Endothelial cell of umbilical vein (primary cell): ENCODE measurements at regions not wholly inside any gene's neighbourhood (a gene's known extent, or its start where the extent isn't known, plus 50 kb on each side); places are given as distances from the start of the nearest gene placed in this dataset.

Source experiments
- BruUV-seq: library from RNA; stranded (reverse); fragments of 400-500 nt; replicated peaks from 2 replicates; lab custom pipeline; 2021; lab: Mats Ljungman, UMichigan
- CTCF ChIA-PET: fragments of 300-600, 350-600 bp; sonication (Branson Sonifier 250); formaldehyde crosslinking; loops from one replicate; lab custom pipeline; 2021; ENCODE audit warnings: antibody characterized with exemption, inconsistent platforms; lab: Charles Lee
- POLR2A ChIA-PET: fragments of 300-600, 350-600 bp; sonication (Branson Sonifier 250); formaldehyde crosslinking; loops from one replicate; lab custom pipeline; 2021; ENCODE audit warnings: antibody characterized with exemption, inconsistent platforms; lab: Charles Lee
- DNase-seq: peaks from one replicate; pipeline ENCODE4 v3.0.0-alpha.2; 2011; ENCODE audit warnings: low read depth, low spot score
- FAIRE-seq: peaks from 2 replicates; lab custom pipeline; 2011; peaks lifted over from hg19 to GRCh38; lab: Jason Lieb, UNC
- H2AFZ ChIP-seq: 2 replicates; pipeline ENCODE4 v1.6.0; 2012; ENCODE audit warnings: low read depth, low read length, control low read depth, inconsistent platforms
- H3K27ac ChIP-seq: 2 replicates; pipeline ENCODE4 v1.5.1; 2011; ENCODE audit warnings: low read depth, mild to moderate bottlenecking, control low read depth, low read length, moderate library complexity; ENCODE audit not compliant: insufficient read depth
- H3K27me3 ChIP-seq, 2 experiments: 2 replicates each; pipeline versions ENCODE4 v1.6.0 to v1.6.1; 2011; ENCODE audit warnings: low read length in 2 of 2, mixed read lengths in 1 of 2; ENCODE audit not compliant: control insufficient read depth in 2 of 2, insufficient read depth in 2 of 2
- H3K36me3 ChIP-seq, 2 experiments: 2 replicates in 1 of 2; 3 replicates in 1 of 2; pipeline ENCODE4 v1.5.1; 2011; ENCODE audit warnings: low read length in 2 of 2, mild to moderate bottlenecking in 1 of 2, moderate library complexity in 1 of 2; ENCODE audit not compliant: control insufficient read depth in 2 of 2, insufficient read depth in 2 of 2; ENCODE audit errors: extremely low read depth in 1 of 2
- H3K4me1 ChIP-seq: 3 replicates; pipeline ENCODE4 v1.5.1; 2011; ENCODE audit warnings: mild to moderate bottlenecking, low read length; ENCODE audit not compliant: control insufficient read depth, insufficient read depth; ENCODE audit errors: extremely low read depth
- H3K4me2 ChIP-seq: 2 replicates; pipeline ENCODE4 v1.6.1; 2011; ENCODE audit warnings: low read length, control low read depth, mixed read lengths; ENCODE audit not compliant: insufficient read depth
- H3K4me3 ChIP-seq, 3 experiments: fragments of 200-600 bp in 1 of 3; sonication (generic), shearing (Covaris generic) in 1 of 3; replicated peaks in 1 of 3; 2 replicates each; pipeline ENCODE4 v1.5.1; 2011 to 2016; ENCODE audit warnings: control low read depth in 3 of 3, low read length in 3 of 3, mild to moderate bottlenecking in 2 of 3, inconsistent platforms in 1 of 3, low read depth in 1 of 3, moderate library complexity in 1 of 3; ENCODE audit not compliant: insufficient read depth in 1 of 3
- H3K79me2 ChIP-seq: 2 replicates; pipeline ENCODE4 v1.6.0; 2012; ENCODE audit warnings: low read length, inconsistent platforms; ENCODE audit not compliant: control insufficient read depth, insufficient read depth
- H3K9ac ChIP-seq: replicated peaks from 2 replicates; pipeline ENCODE3; 2011; ENCODE audit warnings: low read length, control low read depth; ENCODE audit not compliant: insufficient read depth; ENCODE audit errors: extremely low read depth
- H3K9me1 ChIP-seq: replicated peaks from 3 replicates; pipeline ENCODE4 v1.6.0; 2011; ENCODE audit warnings: mild to moderate bottlenecking, low read length; ENCODE audit not compliant: control insufficient read depth, insufficient read depth; ENCODE audit errors: extremely low read depth
- H3K9me3 ChIP-seq: replicated peaks from 2 replicates; pipeline ENCODE4 v1.5.1; 2012; ENCODE audit warnings: low read length, inconsistent platforms; ENCODE audit not compliant: control insufficient read depth, insufficient read depth
- H4K20me1 ChIP-seq: replicated peaks from 2 replicates; pipeline ENCODE3; 2011; ENCODE audit warnings: mild to moderate bottlenecking, low read length; ENCODE audit not compliant: control insufficient read depth, insufficient read depth; ENCODE audit errors: extremely low read depth
- CTCF ChIP-seq, 2 donors: IDR thresholded peaks; 1 replicate in 1 of 2; 2 replicates in 1 of 2; pipeline ENCODE4 v1.5.1; 2011; ENCODE audit warnings: low read length in 2 of 2, mild to moderate bottlenecking in 2 of 2, moderate library complexity in 2 of 2, control low read depth in 1 of 2, inconsistent platforms in 1 of 2, low read depth in 1 of 2; ENCODE audit not compliant: insufficient read depth in 1 of 2; ENCODE audit errors: extremely low read depth in 1 of 2
- EZH2 ChIP-seq: IDR thresholded peaks from 2 replicates; pipeline ENCODE4 v1.6.1; 2012; ENCODE audit warnings: borderline replicate concordance, low read depth, mild to moderate bottlenecking, moderate library complexity, low read length, inconsistent platforms; ENCODE audit not compliant: severe bottlenecking
- FOS ChIP-seq: IDR thresholded peaks from 2 replicates; pipeline ENCODE4 v1.6.1; 2011; ENCODE audit warnings: mild to moderate bottlenecking, low read length, moderate library complexity, borderline replicate concordance; ENCODE audit not compliant: insufficient read depth
- GATA2 ChIP-seq: IDR thresholded peaks from 2 replicates; pipeline ENCODE4 v1.7.0; 2011; ENCODE audit warnings: low read depth, mild to moderate bottlenecking, moderate library complexity, mixed read lengths, low read length; ENCODE audit not compliant: insufficient read length, insufficient read depth
- JUN ChIP-seq: IDR thresholded peaks from 2 replicates; pipeline ENCODE4 v1.6.1; 2011; ENCODE audit warnings: borderline replicate concordance, low read depth; ENCODE audit not compliant: insufficient read length, insufficient read depth
- MAX ChIP-seq: IDR thresholded peaks from 2 replicates; pipeline ENCODE4 v1.6.1; 2011; ENCODE audit not compliant: insufficient read depth, insufficient read length
- MYC ChIP-seq: IDR thresholded peaks from one replicate; pipeline ENCODE4 v1.6.1; 2011; ENCODE audit warnings: mild to moderate bottlenecking, low read depth, low read length
- POLR2A ChIP-seq: IDR thresholded peaks from 2 replicates; pipeline ENCODE4 v1.6.1; 2012; ENCODE audit warnings: low read depth, mild to moderate bottlenecking, control low read depth, low read length
- POLR2AphosphoS5 ChIP-seq: IDR thresholded peaks from 2 replicates; pipeline ENCODE4 v1.6.1; 2012; ENCODE audit warnings: low read depth, mild to moderate bottlenecking, control low read depth, low read length, moderate library complexity; ENCODE audit not compliant: insufficient read depth
- dilution Hi-C: fragments of 300-500 bp; cut with MboI; formaldehyde crosslinking; loops from one replicate; pipeline ENCODE4 v1.15.0; 2019; ENCODE audit warnings: low sequenced_read_pairs; ENCODE audit not compliant: extremely low pct_ligation_motif_present
- intact Hi-C: fragments of 100-400 bp; cut with micrococcal nuclease; formaldehyde crosslinking; loops from one replicate; pipeline ENCODE4 v1.10.0; 2022

GRCh38 chr4:130722361-130722760 is 1626.4 kb downstream of the C4orf33 start:
- Histone ChIP-seq H3K27ac (no peak overlapping the region), H4K20me1 (no peaks in the 10 kb centered on the region), H3K9me3 (no peaks in the 10 kb centered on the region), H2AFZ (no peak overlapping the region), H3K36me3 (no peaks in the 10 kb centered on the region), H3K4me3 (no peak overlapping the region), H3K27me3 (no peaks in the 10 kb centered on the region), H3K4me2 (no peak overlapping the region), H3K9me1 (no peaks in the 10 kb centered on the region), H3K4me1 (no peaks in the 10 kb centered on the region), H3K79me2 (no peaks in the 10 kb centered on the region), H3K9ac (no peak overlapping the region)
- dilution Hi-C loops: no loop called here
- ChIA-PET CTCF (no interaction called here), POLR2A (no interaction called here)
- intact Hi-C loops: no loop called here
- FAIRE-seq (no peak), DNase-seq (no peak)
- TF ChIP-seq MAX (no peak), POLR2A (no peak), CTCF (IDR thresholded peaks at IDR 0.05; ENCODE audit: extremely low read depth in 1 of 2, insufficient read depth in 1 of 2, low read depth in 1 of 2, low read length in 2 of 2) (no peak), JUN (no peak), MYC (no peak), GATA2 (no peak), EZH2 (no peak), POLR2AphosphoS5 (no peak), FOS (no peak)
- BruUV-seq: no TSS peak
